ENCODE measurements at regions not wholly inside any gene's neighbourhood (a gene's known extent, or its start where the extent isn't known, plus 50 kb on each side); places are given as distances from the start of the nearest gene placed in this dataset.

- TF ChIP-seq CTCF (IDR thresholded peaks at IDR 0.05), result no peak
- TF ChIP-seq POLR2A (IDR thresholded peaks at IDR 0.05), result no peak
These were observed 108.8 kb downstream of the EFHB start for GRCh38 chr3:19825193-19825592.
